ENCODE measurements at regions not wholly inside any gene's neighbourhood (a gene's known extent, or its start where the extent isn't known, plus 50 kb on each side); places are given as distances from the start of the nearest gene placed in this dataset.

GRCh38 chr14:29111554-29111953 lies 345.0 kb downstream of the FOXG1 start:
- H3K18ac ChIP-seq (ENCODE audit: insufficient read length, low read depth, low read length): no peak overlapping the region
- no peak overlapping the region for H3K23ac ChIP-seq (ENCODE audit: insufficient read length, low read depth, low read length)
- H2BK120ac ChIP-seq (ENCODE audit: low read depth, low read length, poor library complexity, severe bottlenecking): no peak overlapping the region
- H3T11ph ChIP-seq (ENCODE audit: low read length): no peak overlapping the region
- H3K23me2 ChIP-seq (ENCODE audit: insufficient read length, low read depth, low read length, poor library complexity, severe bottlenecking): no peaks in the 10 kb centered on the region
- no peak overlapping the region for H3K14ac ChIP-seq (ENCODE audit: insufficient read depth, low read length)
- no peak overlapping the region for H3K4me2 ChIP-seq (ENCODE audit: insufficient read depth, insufficient read length, low read length)
- no peak overlapping the region for H4K91ac ChIP-seq (ENCODE audit: insufficient read length, low read depth, low read length)
- Mint-ChIP-seq H3K27me3 (ENCODE audit: low read depth) (no peaks in the 10 kb centered on the region; the same call in 1 of the 2 replicates), H3K27ac (no peak overlapping the region), H3K4me1 (no peaks in the 10 kb centered on the region), H3K9me3 (peaks cover 0 to 4% of the 10 kb centered on the region in 2 experiments; a peak in 1 of 5 replicates), H3K36me3 (ENCODE audit: insufficient read depth in 1 of 3, low read depth in 3 of 3) (peaks cover 0 to 9% (median 0%) of the 10 kb centered on the region in 3 experiments; a peak in 2 of 7 replicates), H3K4me3 (no peak overlapping the region)
- DNase-seq: no peak
- no peak overlapping the region for H2BK15ac ChIP-seq (ENCODE audit: low read depth, low read length)
- H3K9me3 ChIP-seq (ENCODE audit: control insufficient read depth, low read depth, low read length): no peaks in the 10 kb centered on the region
- H3K79me2 ChIP-seq (ENCODE audit: insufficient read depth, low read length): no peaks in the 10 kb centered on the region
- no peak overlapping the region for H2AK5ac ChIP-seq (ENCODE audit: insufficient read length, low read length)
- H3K79me1 ChIP-seq (ENCODE audit: insufficient read depth, low read depth, low read length, poor library complexity, severe bottlenecking): no peaks in the 10 kb centered on the region
- no peak overlapping the region for H2AFZ ChIP-seq (ENCODE audit: low read length)
- no peaks in the 10 kb centered on the region for H4K20me1 ChIP-seq (ENCODE audit: control insufficient read depth, insufficient read depth, insufficient read length)
- H3K27me3 ChIP-seq (ENCODE audit: insufficient read depth, low read length): no peaks in the 10 kb centered on the region
- no peak overlapping the region for H2BK5ac ChIP-seq (ENCODE audit: insufficient read length, low read length)
- H4K5ac ChIP-seq (ENCODE audit: insufficient read length, low read depth, low read length): no peak overlapping the region
- no peak overlapping the region for H3K9ac ChIP-seq (ENCODE audit: extremely low read depth, insufficient read length, low read length)
- WGBS (ENCODE audit: extremely low coverage, insufficient read length, low lambda C conversion rate): no CpG with 5 or more reads among the region's 3 CpGs
- no peak overlapping the region for H4K8ac ChIP-seq (replicated peaks; ENCODE audit: insufficient read length, low read depth, low read length)
- H2BK12ac ChIP-seq (ENCODE audit: insufficient read length, low read depth, low read length): no peak overlapping the region
- no peak overlapping the region for H2BK20ac ChIP-seq (ENCODE audit: low read depth, low read length, poor library complexity, severe bottlenecking)
- no peak overlapping the region for H3K4ac ChIP-seq (ENCODE audit: low read depth, low read length)
- TF ChIP-seq, protein P1, sequence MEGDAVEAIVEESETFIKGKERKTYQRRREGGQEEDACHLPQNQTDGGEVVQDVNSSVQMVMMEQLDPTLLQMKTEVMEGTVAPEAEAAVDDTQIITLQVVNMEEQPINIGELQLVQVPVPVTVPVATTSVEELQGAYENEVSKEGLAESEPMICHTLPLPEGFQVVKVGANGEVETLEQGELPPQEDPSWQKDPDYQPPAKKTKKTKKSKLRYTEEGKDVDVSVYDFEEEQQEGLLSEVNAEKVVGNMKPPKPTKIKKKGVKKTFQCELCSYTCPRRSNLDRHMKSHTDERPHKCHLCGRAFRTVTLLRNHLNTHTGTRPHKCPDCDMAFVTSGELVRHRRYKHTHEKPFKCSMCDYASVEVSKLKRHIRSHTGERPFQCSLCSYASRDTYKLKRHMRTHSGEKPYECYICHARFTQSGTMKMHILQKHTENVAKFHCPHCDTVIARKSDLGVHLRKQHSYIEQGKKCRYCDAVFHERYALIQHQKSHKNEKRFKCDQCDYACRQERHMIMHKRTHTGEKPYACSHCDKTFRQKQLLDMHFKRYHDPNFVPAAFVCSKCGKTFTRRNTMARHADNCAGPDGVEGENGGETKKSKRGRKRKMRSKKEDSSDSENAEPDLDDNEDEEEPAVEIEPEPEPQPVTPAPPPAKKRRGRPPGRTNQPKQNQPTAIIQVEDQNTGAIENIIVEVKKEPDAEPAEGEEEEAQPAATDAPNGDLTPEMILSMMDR (conservative IDR thresholded peaks at IDR 0.05): no peak
- no peak overlapping the region for H3K27ac ChIP-seq (ENCODE audit: insufficient read length, low read depth, low read length)
- H3K56ac ChIP-seq (ENCODE audit: insufficient read length, low read depth, low read length): no peak overlapping the region
- no peaks in the 10 kb centered on the region; the same call in 1 of the 2 replicates for H3K4me1 ChIP-seq (ENCODE audit: insufficient read depth, low read length)

Data from H9 (cell line).